ENCODE measurements at regions not wholly inside any gene's neighbourhood (a gene's known extent, or its start where the extent isn't known, plus 50 kb on each side); places are given as distances from the start of the nearest gene placed in this dataset.

- Histone ChIP-seq H3K4me2 (ENCODE audit: low read length) (no peak overlapping the region), H3K4me3 (ENCODE audit: low read depth, low read length) (no peak overlapping the region), H3K79me1 (ENCODE audit: low read length) (no peaks in the 10 kb centered on the region), H2AFZ (ENCODE audit: insufficient read depth, low read length, poor library complexity) (no peak overlapping the region), H3K27ac (ENCODE audit: low read depth, low read length) (no peak overlapping the region), H3K79me2 (ENCODE audit: control insufficient read depth, insufficient read depth, low read length, poor library complexity) (no peaks in the 10 kb centered on the region), H3K4me1 (ENCODE audit: control insufficient read depth in 1 of 2, insufficient read depth in 2 of 2, low read length in 2 of 2) (no peaks in the 10 kb centered on the region), H2AK5ac (ENCODE audit: low read length) (no peak overlapping the region), H4K8ac (ENCODE audit: low read depth, low read length) (no peak overlapping the region), H2BK12ac (ENCODE audit: low read length) (no peak overlapping the region), H2BK120ac (ENCODE audit: insufficient read depth, low read length, poor library complexity) (no peak overlapping the region), H3K27me3 (ENCODE audit: insufficient read depth, low read length) (no peaks in the 10 kb centered on the region), H2BK5ac (ENCODE audit: low read depth, low read length, poor library complexity) (no peak overlapping the region), H3K36me3 (ENCODE audit: control insufficient read depth in 1 of 2, insufficient read depth in 2 of 2, low read length in 2 of 2) (no peaks in the 10 kb centered on the region), H3K18ac (ENCODE audit: low read length) (no peak overlapping the region), H4K91ac (ENCODE audit: low read depth, low read length) (no peak overlapping the region), H4K12ac (ENCODE audit: low read depth, low read length) (no peak overlapping the region), H3K14ac (ENCODE audit: low read length) (no peak overlapping the region), H3K4ac (ENCODE audit: low read depth, low read length) (no peak overlapping the region), H3K9ac (ENCODE audit: low read length) (no peak overlapping the region), H3K23ac (ENCODE audit: low read length) (no peak overlapping the region), H3K9me3 (ENCODE audit: insufficient read depth, low read depth, low read length) (no peaks in the 10 kb centered on the region)
- DNase-seq: no peak
Observed at GRCh38 chr2:39954346-39954745, 175.3 kb upstream of the THUMPD2 start.

- no peak overlapping the region for H2AK5ac ChIP-seq (ENCODE audit: low read length)
- H4K8ac ChIP-seq (ENCODE audit: low read depth, low read length): no peak overlapping the region
- no peaks in the 10 kb centered on the region for H3K4me1 ChIP-seq (ENCODE audit: control insufficient read depth in 1 of 2, insufficient read depth in 2 of 2, low read length in 2 of 2)
- no peak overlapping the region for H3K4me3 ChIP-seq (ENCODE audit: low read depth, low read length)
- H2BK120ac ChIP-seq (ENCODE audit: insufficient read depth, low read length, poor library complexity): no peak overlapping the region
- H3K23ac ChIP-seq (ENCODE audit: low read length): no peak overlapping the region
- H3K9ac ChIP-seq (ENCODE audit: low read length): no peak overlapping the region
- WGBS (ENCODE audit: extremely low coverage, insufficient coverage, insufficient read length): no CpG with 5 or more reads among the region's 1 CpG
- H3K9me3 ChIP-seq (ENCODE audit: insufficient read depth, low read depth, low read length): no peaks in the 10 kb centered on the region
- H3K4ac ChIP-seq (ENCODE audit: low read depth, low read length): no peak overlapping the region
- H3K14ac ChIP-seq (ENCODE audit: low read length): no peak overlapping the region
- no peaks in the 10 kb centered on the region for H3K79me2 ChIP-seq (ENCODE audit: control insufficient read depth, insufficient read depth, low read length, poor library complexity)
- no peaks in the 10 kb centered on the region for H3K79me1 ChIP-seq (ENCODE audit: low read length)
- H3K27ac ChIP-seq (ENCODE audit: low read depth, low read length): no peak overlapping the region
- no peak overlapping the region for H2BK12ac ChIP-seq (ENCODE audit: low read length)
- H3K27me3 ChIP-seq (ENCODE audit: insufficient read depth, low read length): no peaks in the 10 kb centered on the region
- H2BK5ac ChIP-seq (ENCODE audit: low read depth, low read length, poor library complexity): no peak overlapping the region
- no peak for DNase-seq
- H4K12ac ChIP-seq (ENCODE audit: low read depth, low read length): no peak overlapping the region
- H3K18ac ChIP-seq (ENCODE audit: low read length): no peak overlapping the region
- no peak overlapping the region for H2AFZ ChIP-seq (ENCODE audit: insufficient read depth, low read length, poor library complexity)
- no peak overlapping the region for H4K91ac ChIP-seq (ENCODE audit: low read depth, low read length)
- no peak overlapping the region for H3K4me2 ChIP-seq (ENCODE audit: low read length)
- H3K36me3 ChIP-seq (ENCODE audit: control insufficient read depth in 1 of 2, insufficient read depth in 2 of 2, low read length in 2 of 2): no peaks in the 10 kb centered on the region
Observed at GRCh38 chr2:39949131-39949530, 170.1 kb upstream of the THUMPD2 start.

- Histone ChIP-seq H3K79me2 (ENCODE audit: control insufficient read depth, insufficient read depth, low read length, poor library complexity) (no peaks in the 10 kb centered on the region), H3K79me1 (ENCODE audit: low read length) (no peaks in the 10 kb centered on the region), H4K91ac (ENCODE audit: low read depth, low read length) (no peak overlapping the region), H2BK5ac (ENCODE audit: low read depth, low read length, poor library complexity) (no peak overlapping the region), H3K4me1 (ENCODE audit: control insufficient read depth in 1 of 2, insufficient read depth in 2 of 2, low read length in 2 of 2) (no peaks in the 10 kb centered on the region), H3K4me2 (ENCODE audit: low read length) (no peak overlapping the region), H3K27me3 (ENCODE audit: insufficient read depth, low read length) (no peaks in the 10 kb centered on the region), H2BK120ac (ENCODE audit: insufficient read depth, low read length, poor library complexity) (no peak overlapping the region), H3K27ac (ENCODE audit: low read depth, low read length) (no peak overlapping the region), H2BK12ac (ENCODE audit: low read length) (no peak overlapping the region), H4K8ac (ENCODE audit: low read depth, low read length) (no peak overlapping the region), H3K9ac (ENCODE audit: low read length) (no peak overlapping the region), H4K12ac (ENCODE audit: low read depth, low read length) (no peak overlapping the region), H3K4ac (ENCODE audit: low read depth, low read length) (no peak overlapping the region), H3K4me3 (ENCODE audit: low read depth, low read length) (no peak overlapping the region), H3K9me3 (ENCODE audit: insufficient read depth, low read depth, low read length) (no peaks in the 10 kb centered on the region), H3K36me3 (ENCODE audit: control insufficient read depth in 1 of 2, insufficient read depth in 2 of 2, low read length in 2 of 2) (no peaks in the 10 kb centered on the region), H2AK5ac (ENCODE audit: low read length) (no peak overlapping the region), H3K18ac (ENCODE audit: low read length) (no peak overlapping the region), H3K14ac (ENCODE audit: low read length) (no peak overlapping the region), H2AFZ (ENCODE audit: insufficient read depth, low read length, poor library complexity) (no peak overlapping the region), H3K23ac (ENCODE audit: low read length) (no peak overlapping the region)
- no CpG with 5 or more reads among the region's 1 CpG for WGBS (ENCODE audit: extremely low coverage, insufficient coverage, insufficient read length)
- DNase-seq: no peak
Observed at GRCh38 chr2:39948016-39948719, 169.1 kb upstream of the THUMPD2 start.

- Histone ChIP-seq H3K27me3 (ENCODE audit: insufficient read depth, low read length) (no peaks in the 10 kb centered on the region), H3K18ac (ENCODE audit: low read length) (no peak overlapping the region)
- WGBS (ENCODE audit: extremely low coverage, insufficient coverage, insufficient read length): no CpG with 5 or more reads among the region's 2 CpGs
Observed at GRCh38 chr2:39947294-39948015, 168.4 kb upstream of the THUMPD2 start.

More at GRCh38 chr2:39947294-39948015, 168.4 kb upstream of the THUMPD2 start:
- H4K12ac ChIP-seq (ENCODE audit: low read depth, low read length): no peak overlapping the region
- no peak overlapping the region for H3K14ac ChIP-seq (ENCODE audit: low read length)
- H2AK5ac ChIP-seq (ENCODE audit: low read length): no peak overlapping the region
- H2BK12ac ChIP-seq (ENCODE audit: low read length): no peak overlapping the region
- H3K4me3 ChIP-seq (ENCODE audit: low read depth, low read length): no peak overlapping the region
- no peaks in the 10 kb centered on the region for H3K4me1 ChIP-seq (ENCODE audit: control insufficient read depth in 1 of 2, insufficient read depth in 2 of 2, low read length in 2 of 2)
- H4K8ac ChIP-seq (ENCODE audit: low read depth, low read length): no peak overlapping the region
- no peaks in the 10 kb centered on the region for H3K9me3 ChIP-seq (ENCODE audit: insufficient read depth, low read depth, low read length)
- H3K79me1 ChIP-seq (ENCODE audit: low read length): no peaks in the 10 kb centered on the region
- no peak overlapping the region for H2AFZ ChIP-seq (ENCODE audit: insufficient read depth, low read length, poor library complexity)
- H3K27ac ChIP-seq (ENCODE audit: low read depth, low read length): no peak overlapping the region
- no peaks in the 10 kb centered on the region for H3K79me2 ChIP-seq (ENCODE audit: control insufficient read depth, insufficient read depth, low read length, poor library complexity)
- no peak overlapping the region for H3K4me2 ChIP-seq (ENCODE audit: low read length)
- no peak overlapping the region for H2BK5ac ChIP-seq (ENCODE audit: low read depth, low read length, poor library complexity)
- no peak overlapping the region for H2BK120ac ChIP-seq (ENCODE audit: insufficient read depth, low read length, poor library complexity)
- no peak overlapping the region for H3K4ac ChIP-seq (ENCODE audit: low read depth, low read length)
- DNase-seq: no peak
- H3K9ac ChIP-seq (ENCODE audit: low read length): no peak overlapping the region
- no peak overlapping the region for H4K91ac ChIP-seq (ENCODE audit: low read depth, low read length)
- H3K36me3 ChIP-seq (ENCODE audit: control insufficient read depth in 1 of 2, insufficient read depth in 2 of 2, low read length in 2 of 2): no peaks in the 10 kb centered on the region
- no peak overlapping the region for H3K23ac ChIP-seq (ENCODE audit: low read length)

Data from trophoblast cell (in vitro differentiated cells and primary cell).